GM23338 (cell line): ENCODE measurements at regions not wholly inside any gene's neighbourhood (a gene's known extent, or its start where the extent isn't known, plus 50 kb on each side); places are given as distances from the start of the nearest gene placed in this dataset.

ENCODE experiments used
- ATAC-seq: fragments of 200-7000 bp; cut with Tn5 transposase; 3 replicates; pipeline ENCODE4 v1.9.1; 2020
- DNase-seq: peaks from one replicate; pipeline ENCODE4 v3.0.0-alpha.2; 2015; ENCODE audit warnings: low spot score
- H2AFZ ChIP-seq: fragments of 200-600 bp; sonication (generic); 2 replicates; pipeline ENCODE4 v1.8.0; 2016; ENCODE audit warnings: antibody characterized with exemption, mild to moderate bottlenecking, moderate library complexity
- H3F3A ChIP-seq: fragments of 200-600 bp; sonication (generic); replicated peaks from 2 replicates; pipeline ENCODE4 v1.8.0; 2017; ENCODE audit warnings: antibody characterized with exemption, mixed run types, low read depth
- H3K27ac ChIP-seq: fragments of 200-600 bp; sonication (generic); 2 replicates; pipeline ENCODE4 v1.6.1; 2016; ENCODE audit warnings: low read depth
- H3K27me3 ChIP-seq: fragments of 200-600 bp; sonication (generic); 2 replicates; pipeline ENCODE4 v1.8.0; 2016; ENCODE audit warnings: mild to moderate bottlenecking, mixed run types, moderate library complexity; ENCODE audit not compliant: insufficient read depth
- H3K36me3 ChIP-seq: fragments of 200-600 bp; sonication (generic); 2 replicates; pipeline ENCODE4 v1.8.0; 2016; ENCODE audit warnings: mild to moderate bottlenecking; ENCODE audit not compliant: insufficient read depth
- H3K4me1 ChIP-seq: fragments of 200-600 bp; sonication (generic); 2 replicates; pipeline ENCODE4 v1.8.0; 2016; ENCODE audit warnings: mild to moderate bottlenecking, moderate library complexity; ENCODE audit not compliant: insufficient read depth
- H3K4me2 ChIP-seq: fragments of 200-600 bp; sonication (generic); 2 replicates; pipeline ENCODE4 v1.7.1; 2017; ENCODE audit warnings: mixed run types
- H3K4me3 ChIP-seq: fragments of 200-600 bp; sonication (generic); 2 replicates; pipeline ENCODE4 v1.6.1; 2016; ENCODE audit warnings: mixed run types
- H3K79me2 ChIP-seq: fragments of 200-600 bp; sonication (generic); replicated peaks from 2 replicates; pipeline ENCODE4 v1.8.0; 2017; ENCODE audit warnings: mild to moderate bottlenecking; ENCODE audit not compliant: insufficient read depth
- H3K9me2 ChIP-seq: fragments of 200-600 bp; sonication (generic); 2 replicates; pipeline ENCODE4 v1.8.0; 2017; ENCODE audit not compliant: insufficient read depth
- H4K20me1 ChIP-seq: fragments of 200-600 bp; sonication (generic); replicated peaks from 2 replicates; pipeline ENCODE4 v1.8.0; 2017; ENCODE audit warnings: mild to moderate bottlenecking; ENCODE audit not compliant: insufficient read depth
- H3K27ac Mint-ChIP-seq: 2 replicates; pipeline ENCODE4 v1.8.0; 2020; ENCODE audit warnings: inconsistent platforms, mild to moderate bottlenecking, moderate library complexity, mixed read lengths
- H3K27me3 Mint-ChIP-seq: 3 replicates; pipeline ENCODE4 v1.8.0; 2022; ENCODE audit warnings: low read depth, mild to moderate bottlenecking, moderate library complexity, mixed read lengths, inconsistent platforms; ENCODE audit not compliant: insufficient read depth, poor library complexity
- H3K36me3 Mint-ChIP-seq: 3 replicates; pipeline ENCODE4 v1.8.0; 2021; ENCODE audit warnings: low read depth, mild to moderate bottlenecking, inconsistent platforms, moderate library complexity, mixed read lengths
- H3K4me1 Mint-ChIP-seq: 3 replicates; pipeline ENCODE4 v1.8.0; 2020; ENCODE audit warnings: mild to moderate bottlenecking, inconsistent platforms, mixed read lengths
- H3K4me3 Mint-ChIP-seq: 3 replicates; pipeline ENCODE4 v1.8.0; 2021; ENCODE audit warnings: moderate library complexity, mild to moderate bottlenecking, inconsistent platforms, mixed read lengths
- H3K9me3 Mint-ChIP-seq: 3 replicates; pipeline ENCODE4 v1.8.0; 2020; ENCODE audit warnings: moderate library complexity, mild to moderate bottlenecking, inconsistent platforms, mixed read lengths
- CREB1 ChIP-seq: fragments of 250-450 bp; sonication (Bioruptor Pico); IDR thresholded peaks from 2 replicates; pipeline ENCODE4 v1.5.0; 2020; ENCODE audit warnings: low read depth, mild to moderate bottlenecking, moderate library complexity
- EZH2phosphoT487 ChIP-seq: fragments of 200-600 bp; sonication (generic); IDR thresholded peaks from one replicate; pipeline ENCODE4 v1.8.1; 2018; ENCODE audit warnings: antibody characterized with exemption; ENCODE audit not compliant: unreplicated experiment
- JUNB ChIP-seq: IDR thresholded peaks from one replicate; pipeline ENCODE4 v1.6.1; 2016; ENCODE audit warnings: antibody characterized with exemption; ENCODE audit not compliant: unreplicated experiment
- NANOG ChIP-seq: IDR thresholded peaks from 2 replicates; pipeline ENCODE4 v1.6.1; 2016; ENCODE audit warnings: antibody characterized with exemption, borderline replicate concordance
- POLR2AphosphoS5 ChIP-seq: IDR thresholded peaks from 2 replicates; pipeline ENCODE4 v1.6.1; 2016; ENCODE audit warnings: antibody characterized with exemption, low read depth
- STAT1 ChIP-seq: IDR thresholded peaks from one replicate; pipeline ENCODE4 v1.6.1; 2016; ENCODE audit warnings: antibody characterized with exemption; ENCODE audit not compliant: unreplicated experiment
- ZNF114 ChIP-seq: fragments of 250-450 bp; sonication (Bioruptor Pico); IDR thresholded peaks from 2 replicates; pipeline ENCODE4 v1.5.0; 2020; ENCODE audit warnings: mild to moderate bottlenecking, moderate library complexity
- ZNF331 ChIP-seq: fragments of 250-450 bp; sonication (Bioruptor Pico); IDR thresholded peaks from 2 replicates; pipeline ENCODE4 v1.5.0; 2020; ENCODE audit warnings: low read depth, mild to moderate bottlenecking, moderate library complexity
- TF ChIP-seq, protein P1 (sequence below): IDR thresholded peaks from one replicate; pipeline ENCODE4 v1.6.1; 2018; ENCODE audit warnings: antibody characterized with exemption; ENCODE audit not compliant: unreplicated experiment
- TF ChIP-seq, protein P2 (sequence below), 2 experiments: fragments of 200-600 bp in 1 of 2; sonication (generic) in 1 of 2; conservative IDR thresholded peaks; 2 replicates each; pipeline versions ENCODE4 v1.5.1 to v1.6.1; 2016 to 2017; ENCODE audit warnings: antibody characterized with exemption in 2 of 2, low read depth in 2 of 2, mild to moderate bottlenecking in 2 of 2, moderate library complexity in 1 of 2
- TF ChIP-seq, protein P3 (sequence below): IDR thresholded peaks from 2 replicates; pipeline ENCODE4 v1.6.1; 2016; ENCODE audit warnings: antibody characterized with exemption
- TF ChIP-seq, protein P4 (sequence below): fragments of 250-450 bp; sonication (Bioruptor Pico); IDR thresholded peaks from 2 replicates; pipeline ENCODE4 v1.5.0; 2020; ENCODE audit warnings: mild to moderate bottlenecking, moderate library complexity

DNA sequence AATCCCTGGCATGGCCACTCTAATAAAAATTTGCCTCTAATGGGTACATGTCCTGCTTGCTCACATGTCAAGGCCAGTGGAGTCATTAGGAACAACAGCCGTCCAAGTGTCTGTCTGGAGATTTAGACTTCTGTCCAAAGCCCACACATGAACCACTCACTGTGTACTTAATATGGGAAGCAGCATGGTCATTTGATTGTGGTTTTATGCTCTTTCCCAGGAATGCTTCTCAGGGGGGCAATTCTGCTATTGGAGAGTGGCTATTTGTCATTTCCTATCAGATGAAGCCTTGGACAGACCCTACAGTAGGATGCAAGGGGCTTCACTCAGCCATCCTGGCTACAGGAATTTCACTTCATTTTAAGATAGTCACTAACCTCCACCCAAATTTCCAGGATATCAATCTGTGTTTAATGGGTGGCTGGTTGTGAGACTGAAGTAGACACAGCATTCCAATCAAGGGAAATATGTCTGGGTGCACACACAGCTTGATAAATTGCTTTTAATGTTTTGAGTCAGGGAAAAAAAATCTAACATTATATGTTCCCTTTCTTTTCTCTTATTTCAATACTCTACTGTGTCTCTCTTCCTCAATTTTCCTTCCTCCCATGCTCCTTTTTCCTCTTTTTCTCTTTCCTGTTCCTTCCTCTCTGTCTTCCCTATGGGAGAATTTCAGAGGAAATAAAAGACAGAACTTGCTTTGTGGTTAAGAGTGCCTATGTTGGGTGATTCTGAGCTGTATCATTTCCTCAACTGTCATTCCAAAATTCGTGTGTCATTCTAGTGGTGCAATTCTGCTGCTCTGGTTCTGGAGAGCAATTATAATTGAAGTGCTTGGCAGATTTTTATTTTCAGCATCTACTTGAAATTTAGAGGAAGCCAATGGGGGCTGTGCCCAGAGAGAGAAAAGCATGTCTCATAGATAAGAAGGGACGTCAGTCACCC lies 320.1 kb downstream of the OSR1 start:
- no peaks in the 10 kb centered on the region for H4K20me1 ChIP-seq
- no peaks in the 10 kb centered on the region for H3K4me1 ChIP-seq
- H3K9me3 Mint-ChIP-seq: no peaks in the 10 kb centered on the region
- ATAC-seq: no peak
- no peak for DNase-seq
- H3K27ac Mint-ChIP-seq: no peak overlapping the region
- H3K79me2 ChIP-seq: no peaks in the 10 kb centered on the region
- H3K27ac ChIP-seq: no peak overlapping the region
- H3K4me2 ChIP-seq: no peak overlapping the region
- no peaks in the 10 kb centered on the region for H3F3A ChIP-seq
- H3K36me3 Mint-ChIP-seq: no peaks in the 10 kb centered on the region
- H3K27me3 Mint-ChIP-seq: no peaks in the 10 kb centered on the region
- no peak overlapping the region for H3K4me3 ChIP-seq
- no peaks in the 10 kb centered on the region; the same call in 2 of the 3 replicates for H3K4me1 Mint-ChIP-seq
- H3K36me3 ChIP-seq: no peaks in the 10 kb centered on the region
- no peak overlapping the region for H3K4me3 Mint-ChIP-seq
- TF ChIP-seq, protein P1, sequence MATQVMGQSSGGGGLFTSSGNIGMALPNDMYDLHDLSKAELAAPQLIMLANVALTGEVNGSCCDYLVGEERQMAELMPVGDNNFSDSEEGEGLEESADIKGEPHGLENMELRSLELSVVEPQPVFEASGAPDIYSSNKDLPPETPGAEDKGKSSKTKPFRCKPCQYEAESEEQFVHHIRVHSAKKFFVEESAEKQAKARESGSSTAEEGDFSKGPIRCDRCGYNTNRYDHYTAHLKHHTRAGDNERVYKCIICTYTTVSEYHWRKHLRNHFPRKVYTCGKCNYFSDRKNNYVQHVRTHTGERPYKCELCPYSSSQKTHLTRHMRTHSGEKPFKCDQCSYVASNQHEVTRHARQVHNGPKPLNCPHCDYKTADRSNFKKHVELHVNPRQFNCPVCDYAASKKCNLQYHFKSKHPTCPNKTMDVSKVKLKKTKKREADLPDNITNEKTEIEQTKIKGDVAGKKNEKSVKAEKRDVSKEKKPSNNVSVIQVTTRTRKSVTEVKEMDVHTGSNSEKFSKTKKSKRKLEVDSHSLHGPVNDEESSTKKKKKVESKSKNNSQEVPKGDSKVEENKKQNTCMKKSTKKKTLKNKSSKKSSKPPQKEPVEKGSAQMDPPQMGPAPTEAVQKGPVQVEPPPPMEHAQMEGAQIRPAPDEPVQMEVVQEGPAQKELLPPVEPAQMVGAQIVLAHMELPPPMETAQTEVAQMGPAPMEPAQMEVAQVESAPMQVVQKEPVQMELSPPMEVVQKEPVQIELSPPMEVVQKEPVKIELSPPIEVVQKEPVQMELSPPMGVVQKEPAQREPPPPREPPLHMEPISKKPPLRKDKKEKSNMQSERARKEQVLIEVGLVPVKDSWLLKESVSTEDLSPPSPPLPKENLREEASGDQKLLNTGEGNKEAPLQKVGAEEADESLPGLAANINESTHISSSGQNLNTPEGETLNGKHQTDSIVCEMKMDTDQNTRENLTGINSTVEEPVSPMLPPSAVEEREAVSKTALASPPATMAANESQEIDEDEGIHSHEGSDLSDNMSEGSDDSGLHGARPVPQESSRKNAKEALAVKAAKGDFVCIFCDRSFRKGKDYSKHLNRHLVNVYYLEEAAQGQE: no peak
- no peak for TF ChIP-seq CREB1 (CRISPR knock-in tag)
- TF ChIP-seq STAT1: no peak
- TF ChIP-seq, protein P2, sequence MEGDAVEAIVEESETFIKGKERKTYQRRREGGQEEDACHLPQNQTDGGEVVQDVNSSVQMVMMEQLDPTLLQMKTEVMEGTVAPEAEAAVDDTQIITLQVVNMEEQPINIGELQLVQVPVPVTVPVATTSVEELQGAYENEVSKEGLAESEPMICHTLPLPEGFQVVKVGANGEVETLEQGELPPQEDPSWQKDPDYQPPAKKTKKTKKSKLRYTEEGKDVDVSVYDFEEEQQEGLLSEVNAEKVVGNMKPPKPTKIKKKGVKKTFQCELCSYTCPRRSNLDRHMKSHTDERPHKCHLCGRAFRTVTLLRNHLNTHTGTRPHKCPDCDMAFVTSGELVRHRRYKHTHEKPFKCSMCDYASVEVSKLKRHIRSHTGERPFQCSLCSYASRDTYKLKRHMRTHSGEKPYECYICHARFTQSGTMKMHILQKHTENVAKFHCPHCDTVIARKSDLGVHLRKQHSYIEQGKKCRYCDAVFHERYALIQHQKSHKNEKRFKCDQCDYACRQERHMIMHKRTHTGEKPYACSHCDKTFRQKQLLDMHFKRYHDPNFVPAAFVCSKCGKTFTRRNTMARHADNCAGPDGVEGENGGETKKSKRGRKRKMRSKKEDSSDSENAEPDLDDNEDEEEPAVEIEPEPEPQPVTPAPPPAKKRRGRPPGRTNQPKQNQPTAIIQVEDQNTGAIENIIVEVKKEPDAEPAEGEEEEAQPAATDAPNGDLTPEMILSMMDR (conservative IDR thresholded peaks at IDR 0.05; ENCODE audit: low read depth in 2 of 2): no peak
- TF ChIP-seq, protein P3, sequence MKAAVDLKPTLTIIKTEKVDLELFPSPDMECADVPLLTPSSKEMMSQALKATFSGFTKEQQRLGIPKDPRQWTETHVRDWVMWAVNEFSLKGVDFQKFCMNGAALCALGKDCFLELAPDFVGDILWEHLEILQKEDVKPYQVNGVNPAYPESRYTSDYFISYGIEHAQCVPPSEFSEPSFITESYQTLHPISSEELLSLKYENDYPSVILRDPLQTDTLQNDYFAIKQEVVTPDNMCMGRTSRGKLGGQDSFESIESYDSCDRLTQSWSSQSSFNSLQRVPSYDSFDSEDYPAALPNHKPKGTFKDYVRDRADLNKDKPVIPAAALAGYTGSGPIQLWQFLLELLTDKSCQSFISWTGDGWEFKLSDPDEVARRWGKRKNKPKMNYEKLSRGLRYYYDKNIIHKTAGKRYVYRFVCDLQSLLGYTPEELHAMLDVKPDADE: no peak
- TF ChIP-seq POLR2AphosphoS5: no peak
- TF ChIP-seq, protein P4, sequence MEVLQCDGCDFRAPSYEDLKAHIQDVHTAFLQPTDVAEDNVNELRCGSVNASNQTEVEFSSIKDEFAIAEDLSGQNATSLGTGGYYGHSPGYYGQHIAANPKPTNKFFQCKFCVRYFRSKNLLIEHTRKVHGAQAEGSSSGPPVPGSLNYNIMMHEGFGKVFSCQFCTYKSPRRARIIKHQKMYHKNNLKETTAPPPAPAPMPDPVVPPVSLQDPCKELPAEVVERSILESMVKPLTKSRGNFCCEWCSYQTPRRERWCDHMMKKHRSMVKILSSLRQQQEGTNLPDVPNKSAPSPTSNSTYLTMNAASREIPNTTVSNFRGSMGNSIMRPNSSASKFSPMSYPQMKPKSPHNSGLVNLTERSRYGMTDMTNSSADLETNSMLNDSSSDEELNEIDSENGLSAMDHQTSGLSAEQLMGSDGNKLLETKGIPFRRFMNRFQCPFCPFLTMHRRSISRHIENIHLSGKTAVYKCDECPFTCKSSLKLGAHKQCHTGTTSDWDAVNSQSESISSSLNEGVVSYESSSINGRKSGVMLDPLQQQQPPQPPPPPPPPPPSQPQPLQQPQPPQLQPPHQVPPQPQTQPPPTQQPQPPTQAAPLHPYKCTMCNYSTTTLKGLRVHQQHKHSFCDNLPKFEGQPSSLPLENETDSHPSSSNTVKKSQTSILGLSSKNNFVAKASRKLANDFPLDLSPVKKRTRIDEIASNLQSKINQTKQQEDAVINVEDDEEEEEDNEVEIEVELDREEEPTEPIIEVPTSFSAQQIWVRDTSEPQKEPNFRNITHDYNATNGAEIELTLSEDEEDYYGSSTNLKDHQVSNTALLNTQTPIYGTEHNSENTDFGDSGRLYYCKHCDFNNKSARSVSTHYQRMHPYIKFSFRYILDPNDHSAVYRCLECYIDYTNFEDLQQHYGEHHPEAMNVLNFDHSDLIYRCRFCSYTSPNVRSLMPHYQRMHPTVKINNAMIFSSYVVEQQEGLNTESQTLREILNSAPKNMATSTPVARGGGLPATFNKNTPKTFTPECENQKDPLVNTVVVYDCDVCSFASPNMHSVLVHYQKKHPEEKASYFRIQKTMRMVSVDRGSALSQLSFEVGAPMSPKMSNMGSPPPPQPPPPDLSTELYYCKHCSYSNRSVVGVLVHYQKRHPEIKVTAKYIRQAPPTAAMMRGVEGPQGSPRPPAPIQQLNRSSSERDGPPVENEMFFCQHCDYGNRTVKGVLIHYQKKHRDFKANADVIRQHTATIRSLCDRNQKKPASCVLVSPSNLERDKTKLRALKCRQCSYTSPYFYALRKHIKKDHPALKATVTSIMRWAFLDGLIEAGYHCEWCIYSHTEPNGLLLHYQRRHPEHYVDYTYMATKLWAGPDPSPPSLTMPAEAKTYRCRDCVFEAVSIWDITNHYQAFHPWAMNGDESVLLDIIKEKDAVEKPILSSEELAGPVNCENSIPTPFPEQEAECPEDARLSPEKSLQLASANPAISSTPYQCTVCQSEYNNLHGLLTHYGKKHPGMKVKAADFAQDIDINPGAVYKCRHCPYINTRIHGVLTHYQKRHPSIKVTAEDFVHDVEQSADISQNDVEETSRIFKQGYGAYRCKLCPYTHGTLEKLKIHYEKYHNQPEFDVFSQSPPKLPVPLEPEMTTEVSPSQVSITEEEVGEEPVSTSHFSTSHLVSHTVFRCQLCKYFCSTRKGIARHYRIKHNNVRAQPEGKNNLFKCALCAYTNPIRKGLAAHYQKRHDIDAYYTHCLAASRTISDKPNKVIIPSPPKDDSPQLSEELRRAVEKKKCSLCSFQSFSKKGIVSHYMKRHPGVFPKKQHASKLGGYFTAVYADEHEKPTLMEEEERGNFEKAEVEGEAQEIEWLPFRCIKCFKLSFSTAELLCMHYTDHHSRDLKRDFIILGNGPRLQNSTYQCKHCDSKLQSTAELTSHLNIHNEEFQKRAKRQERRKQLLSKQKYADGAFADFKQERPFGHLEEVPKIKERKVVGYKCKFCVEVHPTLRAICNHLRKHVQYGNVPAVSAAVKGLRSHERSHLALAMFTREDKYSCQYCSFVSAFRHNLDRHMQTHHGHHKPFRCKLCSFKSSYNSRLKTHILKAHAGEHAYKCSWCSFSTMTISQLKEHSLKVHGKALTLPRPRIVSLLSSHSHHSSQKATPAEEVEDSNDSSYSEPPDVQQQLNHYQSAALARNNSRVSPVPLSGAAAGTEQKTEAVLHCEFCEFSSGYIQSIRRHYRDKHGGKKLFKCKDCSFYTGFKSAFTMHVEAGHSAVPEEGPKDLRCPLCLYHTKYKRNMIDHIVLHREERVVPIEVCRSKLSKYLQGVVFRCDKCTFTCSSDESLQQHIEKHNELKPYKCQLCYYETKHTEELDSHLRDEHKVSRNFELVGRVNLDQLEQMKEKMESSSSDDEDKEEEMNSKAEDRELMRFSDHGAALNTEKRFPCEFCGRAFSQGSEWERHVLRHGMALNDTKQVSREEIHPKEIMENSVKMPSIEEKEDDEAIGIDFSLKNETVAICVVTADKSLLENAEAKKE (CRISPR knock-in tag): no peak
- no peak for TF ChIP-seq EZH2phosphoT487
- TF ChIP-seq JUNB: no peak
- no peak for TF ChIP-seq ZNF114 (CRISPR knock-in tag)
- TF ChIP-seq ZNF331 (CRISPR knock-in tag): no peak
- no peak for TF ChIP-seq NANOG
- H2AFZ ChIP-seq: no peak overlapping the region
- H3K9me2 ChIP-seq: peaks cover 12% of the 10 kb centered on the region
- no peaks in the 10 kb centered on the region for H3K27me3 ChIP-seq
